ENCODE measurements at regions not wholly inside any gene's neighbourhood (a gene's known extent, or its start where the extent isn't known, plus 50 kb on each side); places are given as distances from the start of the nearest gene placed in this dataset.

DNA sequence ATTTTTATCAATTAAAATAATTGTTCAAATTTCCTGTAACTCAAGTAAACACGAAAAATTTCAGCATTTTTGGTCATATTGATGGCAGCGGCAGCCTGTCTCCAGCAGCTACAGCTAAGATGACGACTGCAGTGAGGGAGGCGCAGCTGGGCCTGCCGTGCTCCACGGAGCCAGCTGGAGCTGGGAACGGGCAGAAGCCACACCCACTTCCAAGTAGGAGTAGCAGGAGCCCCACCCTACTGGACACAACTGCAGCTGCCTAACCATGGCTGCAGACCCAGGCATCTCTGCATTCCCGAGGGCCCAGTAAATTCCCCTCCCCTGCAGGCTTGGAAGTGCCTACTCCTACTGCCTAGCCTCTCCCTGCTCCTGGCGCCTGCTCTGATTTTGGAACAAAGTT is 2031.7 kb downstream of the EFNA5 start:
- H3K27ac ChIP-seq, result no peak overlapping the region
- no peaks in the 10 kb centered on the region for H3K27me3 ChIP-seq
- ATAC-seq (no peak), DNase-seq (no peak)
- no peak overlapping the region for H3K4me3 ChIP-seq
- intact Hi-C loops (cut with DNase I; ENCODE audit: low total_unique reads), result no loop called here
- in situ Hi-C loops (cut with MboI; ENCODE audit: low sequenced_read_pairs in 4 of 4), result no loop called here
- H3K36me3 ChIP-seq, result no peaks in the 10 kb centered on the region
- H3K4me1 ChIP-seq, result no peaks in the 10 kb centered on the region
- TF ChIP-seq POLR2A (IDR thresholded peaks at IDR 0.05) (no peak), CTCF (IDR thresholded peaks at IDR 0.05 in 4 of 5, conservative IDR thresholded peaks at IDR 0.05 in 1 of 5) (no peak)
- no peaks in the 10 kb centered on the region for H3K9me3 ChIP-seq

DNA sequence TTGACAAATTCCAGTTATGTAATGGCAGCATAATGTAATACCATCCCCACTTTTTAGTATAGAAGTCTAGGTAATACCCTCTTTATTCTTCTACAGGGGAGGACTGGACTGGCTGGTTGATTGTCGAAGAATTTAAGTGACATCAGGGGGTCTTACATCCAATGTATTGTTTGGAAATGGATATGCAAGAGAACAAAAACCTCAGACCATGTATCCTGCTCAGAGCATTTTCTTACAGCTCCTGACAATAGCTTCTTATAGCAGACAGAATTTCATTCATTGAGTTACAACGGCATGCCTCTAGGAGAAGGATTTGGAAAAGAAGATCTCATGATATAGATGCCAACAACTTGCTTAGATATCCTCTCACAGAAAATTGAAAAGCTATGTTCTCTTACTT is 2032.3 kb downstream of the EFNA5 start:
- Histone ChIP-seq H3K4me3 (no peak overlapping the region), H3K4me1 (no peaks in the 10 kb centered on the region), H3K9me3 (no peaks in the 10 kb centered on the region), H3K27ac (no peak overlapping the region), H3K36me3 (no peaks in the 10 kb centered on the region), H3K27me3 (no peaks in the 10 kb centered on the region)
- no peak for ATAC-seq
- intact Hi-C loops (cut with DNase I; ENCODE audit: low total_unique reads), result no loop called here
- TF ChIP-seq CTCF (IDR thresholded peaks at IDR 0.05 in 4 of 5, conservative IDR thresholded peaks at IDR 0.05 in 1 of 5) (no peak), POLR2A (IDR thresholded peaks at IDR 0.05) (no peak)
- DNase-seq, result no peak
- in situ Hi-C loops (cut with MboI; ENCODE audit: low sequenced_read_pairs in 4 of 4), result no loop called here

GRCh38 chr5:105632043-105632442 is 2038.7 kb downstream of the EFNA5 start:
- Histone ChIP-seq H3K4me3 (no peak overlapping the region), H3K9me3 (no peaks in the 10 kb centered on the region), H3K27me3 (no peaks in the 10 kb centered on the region), H3K4me1 (no peaks in the 10 kb centered on the region), H3K36me3 (no peaks in the 10 kb centered on the region), H3K27ac (no peak overlapping the region)
- no peak for ATAC-seq
- intact Hi-C loops (cut with DNase I; ENCODE audit: low total_unique reads) (no loop called here), in situ Hi-C loops (cut with MboI; ENCODE audit: low sequenced_read_pairs in 4 of 4) (no loop called here)
- TF ChIP-seq CTCF (IDR thresholded peaks at IDR 0.05 in 4 of 5, conservative IDR thresholded peaks at IDR 0.05 in 1 of 5), result no peak
- TF ChIP-seq POLR2A (IDR thresholded peaks at IDR 0.05), result no peak
- no peak for DNase-seq

- Histone ChIP-seq H3K27me3 (no peaks in the 10 kb centered on the region), H3K36me3 (no peaks in the 10 kb centered on the region), H3K4me1 (no peaks in the 10 kb centered on the region), H3K9me3 (no peaks in the 10 kb centered on the region), H3K27ac (no peak overlapping the region), H3K4me3 (no peak overlapping the region)
- DNase-seq (no peak), ATAC-seq (no peak)
- intact Hi-C loops (cut with DNase I; ENCODE audit: low total_unique reads), result no loop called here
- TF ChIP-seq CTCF (IDR thresholded peaks at IDR 0.05 in 4 of 5, conservative IDR thresholded peaks at IDR 0.05 in 1 of 5), result no peak
- no peak for TF ChIP-seq POLR2A (IDR thresholded peaks at IDR 0.05)
- in situ Hi-C loops (cut with MboI; ENCODE audit: low sequenced_read_pairs in 4 of 4), result no loop called here
Measured at GRCh38 chr5:105630803-105631202, 2039.9 kb downstream of the EFNA5 start.

GRCh38 chr5:105619725-105620124 is 2051.0 kb downstream of the EFNA5 start:
- H3K4me1 ChIP-seq, result no peaks in the 10 kb centered on the region
- no peaks in the 10 kb centered on the region for H3K9me3 ChIP-seq
- H3K27ac ChIP-seq, result no peak overlapping the region
- ATAC-seq (no peak), DNase-seq (no peak)
- in situ Hi-C loops (cut with MboI; ENCODE audit: low sequenced_read_pairs in 4 of 4), result no loop called here
- H3K36me3 ChIP-seq, result no peaks in the 10 kb centered on the region
- intact Hi-C loops (cut with DNase I; ENCODE audit: low total_unique reads), result no loop called here
- no peaks in the 10 kb centered on the region for H3K27me3 ChIP-seq
- TF ChIP-seq CTCF (IDR thresholded peaks at IDR 0.05 in 4 of 5, conservative IDR thresholded peaks at IDR 0.05 in 1 of 5) (no peak), POLR2A (IDR thresholded peaks at IDR 0.05) (no peak)
- no peak overlapping the region for H3K4me3 ChIP-seq
